Esophagus muscularis mucosa (tissue), 3 donors: ENCODE measurements at regions not wholly inside any gene's neighbourhood (a gene's known extent, or its start where the extent isn't known, plus 50 kb on each side); places are given as distances from the start of the nearest gene placed in this dataset.

ENCODE experiments used
- POLR2AphosphoS5 ChIP-seq, 2 donors: sonication (generic); formaldehyde crosslinking; IDR thresholded peaks; one replicate each; pipeline ENCODE4 v1.6.1; 2017; ENCODE audit warnings: antibody characterized with exemption in 2 of 2
- TF ChIP-seq, protein P1 (sequence below), 3 experiments: fragments of 200-600 bp in 2 of 3; fragments of 450-650 bp in 1 of 3; sonication (generic) in 2 of 3; IDR thresholded peaks; one replicate each; pipeline ENCODE4 v1.5.1; 2017 to 2019; ENCODE audit warnings: antibody characterized with exemption in 3 of 3, mild to moderate bottlenecking in 2 of 3, moderate library complexity in 1 of 3

GRCh38 chr10:25745976-25746375 is 188.1 kb upstream of the MYO3A start:
- TF ChIP-seq, protein P1, sequence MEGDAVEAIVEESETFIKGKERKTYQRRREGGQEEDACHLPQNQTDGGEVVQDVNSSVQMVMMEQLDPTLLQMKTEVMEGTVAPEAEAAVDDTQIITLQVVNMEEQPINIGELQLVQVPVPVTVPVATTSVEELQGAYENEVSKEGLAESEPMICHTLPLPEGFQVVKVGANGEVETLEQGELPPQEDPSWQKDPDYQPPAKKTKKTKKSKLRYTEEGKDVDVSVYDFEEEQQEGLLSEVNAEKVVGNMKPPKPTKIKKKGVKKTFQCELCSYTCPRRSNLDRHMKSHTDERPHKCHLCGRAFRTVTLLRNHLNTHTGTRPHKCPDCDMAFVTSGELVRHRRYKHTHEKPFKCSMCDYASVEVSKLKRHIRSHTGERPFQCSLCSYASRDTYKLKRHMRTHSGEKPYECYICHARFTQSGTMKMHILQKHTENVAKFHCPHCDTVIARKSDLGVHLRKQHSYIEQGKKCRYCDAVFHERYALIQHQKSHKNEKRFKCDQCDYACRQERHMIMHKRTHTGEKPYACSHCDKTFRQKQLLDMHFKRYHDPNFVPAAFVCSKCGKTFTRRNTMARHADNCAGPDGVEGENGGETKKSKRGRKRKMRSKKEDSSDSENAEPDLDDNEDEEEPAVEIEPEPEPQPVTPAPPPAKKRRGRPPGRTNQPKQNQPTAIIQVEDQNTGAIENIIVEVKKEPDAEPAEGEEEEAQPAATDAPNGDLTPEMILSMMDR (IDR thresholded peaks at IDR 0.05): no peak
- TF ChIP-seq POLR2AphosphoS5 (IDR thresholded peaks at IDR 0.05): no peak
